Cardiac muscle cell (in vitro differentiated cells and primary cell): ENCODE measurements at regions not wholly inside any gene's neighbourhood (a gene's known extent, or its start where the extent isn't known, plus 50 kb on each side); places are given as distances from the start of the nearest gene placed in this dataset.

ENCODE experiments used
- DNase-seq, 2 donors: peaks; one replicate each; pipeline versions ENCODE4 v3.0.0 to v3.0.0-alpha.2; 2010 to 2017; ENCODE audit warnings: low read depth in 1 of 2, low spot score in 1 of 2
- H3K27ac ChIP-seq: fragments of 200-600 bp; sonication (generic); 2 replicates; pipeline ENCODE4 v1.5.1; 2016
- H3K27me3 ChIP-seq: fragments of 200-600 bp; sonication (generic); 2 replicates; pipeline ENCODE4 v1.6.0; 2016; ENCODE audit warnings: control low read depth
- H3K36me3 ChIP-seq: fragments of 200-600 bp; sonication (generic); 2 replicates; pipeline ENCODE4 v1.5.1; 2016; ENCODE audit warnings: control low read depth
- H3K4me1 ChIP-seq: fragments of 200-600 bp; sonication (generic); 2 replicates; pipeline ENCODE4 v1.8.1; 2017; ENCODE audit warnings: low read depth, mild to moderate bottlenecking, mixed run types
- H3K4me3 ChIP-seq: fragments of 200-600 bp; sonication (generic); 2 replicates; pipeline ENCODE4 v1.5.1; 2016; ENCODE audit warnings: mild to moderate bottlenecking
- H3K9me3 ChIP-seq: fragments of 200-600 bp; sonication (generic); 2 replicates; pipeline ENCODE4 v1.5.1; 2017; ENCODE audit warnings: low read depth, mild to moderate bottlenecking, control low read depth
- TF ChIP-seq, protein P1 (sequence below): IDR thresholded peaks from 2 replicates; pipeline ENCODE4 v1.5.1; 2012; ENCODE audit warnings: low read depth, mild to moderate bottlenecking, low read length

GRCh38 chr3:159583662-159584061 lies 405.0 kb upstream of the IL12A start:
- TF ChIP-seq, protein P1, sequence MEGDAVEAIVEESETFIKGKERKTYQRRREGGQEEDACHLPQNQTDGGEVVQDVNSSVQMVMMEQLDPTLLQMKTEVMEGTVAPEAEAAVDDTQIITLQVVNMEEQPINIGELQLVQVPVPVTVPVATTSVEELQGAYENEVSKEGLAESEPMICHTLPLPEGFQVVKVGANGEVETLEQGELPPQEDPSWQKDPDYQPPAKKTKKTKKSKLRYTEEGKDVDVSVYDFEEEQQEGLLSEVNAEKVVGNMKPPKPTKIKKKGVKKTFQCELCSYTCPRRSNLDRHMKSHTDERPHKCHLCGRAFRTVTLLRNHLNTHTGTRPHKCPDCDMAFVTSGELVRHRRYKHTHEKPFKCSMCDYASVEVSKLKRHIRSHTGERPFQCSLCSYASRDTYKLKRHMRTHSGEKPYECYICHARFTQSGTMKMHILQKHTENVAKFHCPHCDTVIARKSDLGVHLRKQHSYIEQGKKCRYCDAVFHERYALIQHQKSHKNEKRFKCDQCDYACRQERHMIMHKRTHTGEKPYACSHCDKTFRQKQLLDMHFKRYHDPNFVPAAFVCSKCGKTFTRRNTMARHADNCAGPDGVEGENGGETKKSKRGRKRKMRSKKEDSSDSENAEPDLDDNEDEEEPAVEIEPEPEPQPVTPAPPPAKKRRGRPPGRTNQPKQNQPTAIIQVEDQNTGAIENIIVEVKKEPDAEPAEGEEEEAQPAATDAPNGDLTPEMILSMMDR: no peak
- no peak for DNase-seq
- no peaks in the 10 kb centered on the region for H3K36me3 ChIP-seq

GRCh38 chr3:159584421-159584820 lies 404.2 kb upstream of the IL12A start:
- Histone ChIP-seq H3K4me1 (no peaks in the 10 kb centered on the region), H3K27ac (no peak overlapping the region), H3K9me3 (no peaks in the 10 kb centered on the region), H3K4me3 (no peak overlapping the region), H3K27me3 (no peaks in the 10 kb centered on the region), H3K36me3 (no peaks in the 10 kb centered on the region)
- DNase-seq: no peak
- TF ChIP-seq, protein P1: no peak

More at GRCh38 chr3:159583662-159584061, 405.0 kb upstream of the IL12A start:
- Histone ChIP-seq H3K27me3 (no peaks in the 10 kb centered on the region), H3K9me3 (no peaks in the 10 kb centered on the region), H3K27ac (no peak overlapping the region), H3K4me1 (no peaks in the 10 kb centered on the region), H3K4me3 (no peak overlapping the region)

DNA sequence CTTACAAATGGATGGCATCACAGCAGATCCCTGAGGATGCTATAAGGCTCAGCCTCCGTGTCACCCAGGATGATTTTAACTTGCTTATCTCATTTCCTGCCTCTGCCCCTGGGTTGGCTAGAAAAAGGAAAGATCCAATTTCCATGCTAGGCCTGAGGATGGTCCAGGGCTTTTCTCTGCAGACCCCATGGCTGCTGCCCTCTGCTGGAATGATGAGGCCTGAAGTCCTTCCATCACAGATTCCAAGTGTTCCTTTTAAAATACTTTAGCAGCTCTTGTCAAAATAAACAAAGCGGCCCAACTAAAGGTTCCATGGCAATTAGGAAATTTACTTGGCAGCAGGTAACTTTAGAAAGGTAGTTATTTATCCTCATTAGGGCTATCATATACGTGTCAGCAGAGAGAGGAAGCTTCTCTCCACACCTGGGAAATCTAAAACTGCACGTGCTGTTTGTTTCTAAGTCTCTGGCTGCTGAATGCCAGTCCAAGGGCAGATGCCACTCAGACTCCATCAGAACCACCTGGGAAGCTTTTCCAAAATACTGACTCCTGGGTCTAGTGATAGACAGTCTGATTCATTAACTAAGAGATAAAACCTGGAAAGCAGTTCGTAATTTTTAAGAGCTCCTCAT lies 401.9 kb upstream of the IL12A start:
- Histone ChIP-seq H3K4me1 (no peaks in the 10 kb centered on the region), H3K27ac (no peak overlapping the region), H3K4me3 (no peak overlapping the region), H3K9me3 (no peaks in the 10 kb centered on the region), H3K27me3 (no peaks in the 10 kb centered on the region), H3K36me3 (no peaks in the 10 kb centered on the region)
- DNase-seq: peak; percentile 52 to 67
- TF ChIP-seq, protein P1: peak; percentile 78

- TF ChIP-seq, protein P1: no peak
- H3K27me3 ChIP-seq: no peaks in the 10 kb centered on the region
- H3K27ac ChIP-seq: no peak overlapping the region
- no peaks in the 10 kb centered on the region for H3K4me1 ChIP-seq
- peak in 1 of 2 donors; percentile 4 for DNase-seq
- no peaks in the 10 kb centered on the region for H3K9me3 ChIP-seq
- H3K36me3 ChIP-seq: no peaks in the 10 kb centered on the region
- H3K4me3 ChIP-seq: no peak overlapping the region
These were observed 394.6 kb upstream of the IL12A start for GRCh38 chr3:159593927-159594605.

DNA sequence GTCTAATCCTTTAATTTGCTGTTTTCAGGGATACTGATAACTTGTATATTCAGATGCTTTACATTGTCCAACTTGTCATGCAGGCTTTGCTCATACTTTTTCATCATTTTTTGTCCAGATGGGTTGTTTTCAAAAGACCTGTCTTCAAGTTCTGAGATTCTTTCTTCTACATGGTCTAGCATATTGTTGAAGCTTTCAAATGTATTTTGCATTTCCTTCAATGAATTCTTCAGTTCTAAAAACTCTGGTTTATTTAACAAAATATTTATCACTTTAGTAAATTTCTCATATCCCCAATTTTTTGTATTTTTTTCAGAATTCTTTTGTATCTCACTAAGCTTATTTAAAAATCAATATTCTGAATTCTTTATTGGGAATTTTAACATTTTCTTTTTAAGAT lies 388.3 kb upstream of the IL12A start:
- Histone ChIP-seq H3K4me1 (no peaks in the 10 kb centered on the region), H3K9me3 (no peaks in the 10 kb centered on the region), H3K27ac (no peak overlapping the region), H3K36me3 (no peaks in the 10 kb centered on the region), H3K27me3 (no peaks in the 10 kb centered on the region), H3K4me3 (no peak overlapping the region)
- TF ChIP-seq, protein P1: no peak
- no peak for DNase-seq
